NB4 (cell line): ENCODE measurements at regions not wholly inside any gene's neighbourhood (a gene's known extent, or its start where the extent isn't known, plus 50 kb on each side); places are given as distances from the start of the nearest gene placed in this dataset.

ENCODE experiments used
- POLR2A ChIP-seq: IDR thresholded peaks from 2 replicates; pipeline ENCODE4 v1.6.1; 2011; ENCODE audit warnings: mild to moderate bottlenecking; ENCODE audit not compliant: insufficient read length; ENCODE audit errors: extremely low read depth
- TF ChIP-seq, protein P1 (sequence below): IDR thresholded peaks from one replicate; pipeline ENCODE4 v1.5.1; 2012; ENCODE audit warnings: low read depth, low read length

DNA sequence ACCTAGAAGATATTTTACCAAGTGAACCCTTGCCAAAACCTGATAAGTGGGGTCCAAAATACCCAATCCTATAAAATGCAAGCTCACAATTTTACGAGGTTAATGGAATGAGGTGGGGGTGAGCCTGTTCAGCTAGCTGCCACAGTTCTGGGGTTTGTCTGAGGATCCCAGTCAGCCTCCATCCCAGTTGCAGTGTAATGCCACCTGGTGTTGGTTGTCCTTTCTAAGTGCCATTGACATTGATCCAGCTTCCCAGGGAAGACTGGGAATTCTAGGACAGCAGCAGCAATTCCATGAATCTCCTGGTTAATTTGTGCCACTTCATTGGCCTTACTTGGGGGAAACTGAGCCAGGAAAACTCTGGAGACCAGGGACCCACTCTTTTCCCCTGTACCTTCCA, 298.3 kb downstream of the RWDD3 start:
- no peak for TF ChIP-seq POLR2A
- TF ChIP-seq, protein P1, sequence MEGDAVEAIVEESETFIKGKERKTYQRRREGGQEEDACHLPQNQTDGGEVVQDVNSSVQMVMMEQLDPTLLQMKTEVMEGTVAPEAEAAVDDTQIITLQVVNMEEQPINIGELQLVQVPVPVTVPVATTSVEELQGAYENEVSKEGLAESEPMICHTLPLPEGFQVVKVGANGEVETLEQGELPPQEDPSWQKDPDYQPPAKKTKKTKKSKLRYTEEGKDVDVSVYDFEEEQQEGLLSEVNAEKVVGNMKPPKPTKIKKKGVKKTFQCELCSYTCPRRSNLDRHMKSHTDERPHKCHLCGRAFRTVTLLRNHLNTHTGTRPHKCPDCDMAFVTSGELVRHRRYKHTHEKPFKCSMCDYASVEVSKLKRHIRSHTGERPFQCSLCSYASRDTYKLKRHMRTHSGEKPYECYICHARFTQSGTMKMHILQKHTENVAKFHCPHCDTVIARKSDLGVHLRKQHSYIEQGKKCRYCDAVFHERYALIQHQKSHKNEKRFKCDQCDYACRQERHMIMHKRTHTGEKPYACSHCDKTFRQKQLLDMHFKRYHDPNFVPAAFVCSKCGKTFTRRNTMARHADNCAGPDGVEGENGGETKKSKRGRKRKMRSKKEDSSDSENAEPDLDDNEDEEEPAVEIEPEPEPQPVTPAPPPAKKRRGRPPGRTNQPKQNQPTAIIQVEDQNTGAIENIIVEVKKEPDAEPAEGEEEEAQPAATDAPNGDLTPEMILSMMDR: no peak
